PC-9 (cell line): ENCODE measurements at regions not wholly inside any gene's neighbourhood (a gene's known extent, or its start where the extent isn't known, plus 50 kb on each side); places are given as distances from the start of the nearest gene placed in this dataset.

Experiments
- EZH2 ChIP-seq: fragments of 200-600 bp; sonication (generic); IDR thresholded peaks from 2 replicates; pipeline ENCODE4 v1.8.0; 2017; ENCODE audit warnings: antibody characterized with exemption, low read depth
- TF ChIP-seq, protein P1 (sequence below): fragments of 200-600 bp; sonication (generic); conservative IDR thresholded peaks from 2 replicates; pipeline ENCODE4 v1.6.1; 2017; ENCODE audit warnings: mixed run types, antibody characterized with exemption, mild to moderate bottlenecking, moderate library complexity

DNA sequence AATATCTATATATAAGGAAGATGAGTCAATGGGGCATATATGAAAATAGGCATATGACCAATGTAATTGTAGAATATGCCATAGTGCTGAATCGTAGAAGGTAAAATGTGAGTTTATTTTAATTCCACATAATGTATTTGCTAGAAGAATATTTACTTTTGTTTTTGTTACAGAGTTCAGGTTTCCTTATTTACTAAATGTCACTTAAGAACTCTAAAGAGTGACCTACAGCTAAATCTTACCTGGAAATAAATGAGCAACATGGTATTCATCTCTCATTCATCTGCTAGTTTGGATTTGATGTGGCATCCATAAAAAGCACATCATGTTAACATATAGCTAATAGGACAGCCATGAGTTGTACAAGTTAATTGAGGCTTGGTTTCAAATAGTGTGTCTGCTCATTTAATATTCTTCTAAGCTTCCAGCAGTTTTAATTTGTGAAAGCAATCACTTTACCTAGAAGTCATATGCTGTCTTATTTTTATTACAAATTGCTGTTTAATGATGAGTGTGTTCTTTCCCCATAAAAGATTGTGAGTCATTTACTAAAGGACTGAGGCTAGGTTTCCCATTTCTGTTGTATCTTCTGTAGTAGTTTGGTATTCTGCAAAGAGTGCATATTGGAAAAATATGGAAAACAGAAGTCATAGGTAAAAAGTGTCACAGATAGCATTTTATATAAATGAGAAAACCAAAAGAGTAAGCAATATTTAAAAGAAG is 222.1 kb upstream of the POU1F1 start:
- TF ChIP-seq, protein P1, sequence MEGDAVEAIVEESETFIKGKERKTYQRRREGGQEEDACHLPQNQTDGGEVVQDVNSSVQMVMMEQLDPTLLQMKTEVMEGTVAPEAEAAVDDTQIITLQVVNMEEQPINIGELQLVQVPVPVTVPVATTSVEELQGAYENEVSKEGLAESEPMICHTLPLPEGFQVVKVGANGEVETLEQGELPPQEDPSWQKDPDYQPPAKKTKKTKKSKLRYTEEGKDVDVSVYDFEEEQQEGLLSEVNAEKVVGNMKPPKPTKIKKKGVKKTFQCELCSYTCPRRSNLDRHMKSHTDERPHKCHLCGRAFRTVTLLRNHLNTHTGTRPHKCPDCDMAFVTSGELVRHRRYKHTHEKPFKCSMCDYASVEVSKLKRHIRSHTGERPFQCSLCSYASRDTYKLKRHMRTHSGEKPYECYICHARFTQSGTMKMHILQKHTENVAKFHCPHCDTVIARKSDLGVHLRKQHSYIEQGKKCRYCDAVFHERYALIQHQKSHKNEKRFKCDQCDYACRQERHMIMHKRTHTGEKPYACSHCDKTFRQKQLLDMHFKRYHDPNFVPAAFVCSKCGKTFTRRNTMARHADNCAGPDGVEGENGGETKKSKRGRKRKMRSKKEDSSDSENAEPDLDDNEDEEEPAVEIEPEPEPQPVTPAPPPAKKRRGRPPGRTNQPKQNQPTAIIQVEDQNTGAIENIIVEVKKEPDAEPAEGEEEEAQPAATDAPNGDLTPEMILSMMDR: no peak
- no peak for TF ChIP-seq EZH2
